K562 (cell line): ENCODE measurements at regions not wholly inside any gene's neighbourhood (a gene's known extent, or its start where the extent isn't known, plus 50 kb on each side); places are given as distances from the start of the nearest gene placed in this dataset.

Experiments used
- ATAC-seq: fragments of 200-7000 bp; cut with Tn5 transposase; 3 replicates; pipeline ENCODE4 v1.9.1; 2020; ENCODE audit warnings: moderate library complexity
- BruUV-seq: library from RNA; stranded (reverse); fragments of 400-500 nt; replicated peaks from 2 replicates; lab custom pipeline; 2021; lab: Mats Ljungman, UMichigan
- CTCF ChIA-PET: fragments of 300-600 bp; formaldehyde crosslinking; extraction: SDS; loops from one replicate; lab custom pipeline; 2021; ENCODE audit warnings: low intra/inter-chr PET ratio; lab: Yijun Ruan, JAX
- POLR2A ChIA-PET: fragments of 300-600, 350-650 bp; sonication (Branson Sonifier 250); formaldehyde crosslinking; extraction: SDS; loops from one replicate; lab custom pipeline; 2021; ENCODE audit warnings: antibody characterized with exemption, inconsistent platforms; lab: Yijun Ruan, JAX
- DNase-seq, 4 experiments: peaks; one replicate each; pipeline versions ENCODE4 v3.0.0 to v3.0.0-alpha.2; 2011 to 2018; ENCODE audit warnings: low spot score in 3 of 4, mixed read lengths in 3 of 4; ENCODE audit errors: extremely low read depth in 1 of 4
- FAIRE-seq: peaks from 2 replicates; lab custom pipeline; 2011; peaks lifted over from hg19 to GRCh38; lab: Jason Lieb, UNC
- H2AFZ ChIP-seq: 2 replicates; pipeline ENCODE4 v1.6.0; 2011; ENCODE audit warnings: low read depth, low read length, control low read depth, inconsistent platforms
- H3K27ac ChIP-seq: fragments of 200-600 bp; 3 replicates; pipeline ENCODE4 v1.8.0; 2011; ENCODE audit warnings: low read depth, mild to moderate bottlenecking, control low read depth, inconsistent platforms, low read length, moderate library complexity, mixed read lengths; ENCODE audit errors: extremely low read depth
- H3K27me3 ChIP-seq, 2 experiments: fragments of 300-600 bp in 1 of 2; 2 replicates in 1 of 2; 3 replicates in 1 of 2; pipeline versions ENCODE4 v1.6.0 to v1.8.0; 2011; ENCODE audit warnings: inconsistent platforms in 2 of 2, low read length in 2 of 2, mild to moderate bottlenecking in 1 of 2, mixed read lengths in 1 of 2, moderate library complexity in 1 of 2; ENCODE audit not compliant: control insufficient read depth in 2 of 2, insufficient read depth in 2 of 2
- H3K36me3 ChIP-seq: fragments of 300-600 bp; 3 replicates; pipeline ENCODE4 v1.8.0; 2011; ENCODE audit warnings: mild to moderate bottlenecking, low read length, inconsistent platforms; ENCODE audit not compliant: control insufficient read depth, insufficient read depth
- H3K4me1 ChIP-seq, 2 experiments: fragments of 200-600 bp in 1 of 2; replicated peaks in 1 of 2; 2 replicates in 1 of 2; 3 replicates in 1 of 2; pipeline versions ENCODE4 v1.5.1 to v1.8.0; 2011; ENCODE audit warnings: inconsistent platforms in 2 of 2, low read length in 2 of 2, mild to moderate bottlenecking in 1 of 2, mixed read lengths in 1 of 2, moderate library complexity in 1 of 2; ENCODE audit not compliant: control insufficient read depth in 2 of 2, insufficient read depth in 2 of 2
- H3K4me2 ChIP-seq: 2 replicates; pipeline ENCODE4 v1.6.1; 2011; ENCODE audit warnings: low read length, control low read depth, inconsistent platforms, mixed read lengths; ENCODE audit not compliant: insufficient read depth
- H3K4me3 ChIP-seq: fragments of 200-600 bp; sonication (generic), shearing (Covaris generic); 2 replicates; pipeline ENCODE4 v1.5.1; 2016; ENCODE audit warnings: control low read depth, inconsistent platforms
- H3K79me2 ChIP-seq: fragments of 200-600 bp; 3 replicates; pipeline ENCODE4 v1.8.0; 2011; ENCODE audit warnings: low read length, inconsistent platforms; ENCODE audit not compliant: control insufficient read depth, insufficient read depth
- H3K9ac ChIP-seq, 2 experiments: 2 replicates each; pipeline versions ENCODE4 v1.6.0 to v1.6.1; 2011; ENCODE audit warnings: low read depth in 2 of 2, low read length in 2 of 2, control low read depth in 1 of 2, inconsistent platforms in 1 of 2, mild to moderate bottlenecking in 1 of 2, mixed read lengths in 1 of 2; ENCODE audit not compliant: insufficient read depth in 1 of 2
- H3K9me1 ChIP-seq: one replicate; pipeline ENCODE4 v1.6.0; 2011; ENCODE audit warnings: inconsistent platforms, mild to moderate bottlenecking, low read length, moderate library complexity; ENCODE audit not compliant: control insufficient read depth, insufficient read depth
- H3K9me3 ChIP-seq: replicated peaks from 2 replicates; pipeline ENCODE4 v1.5.1; 2011; ENCODE audit warnings: low read depth, low read length, inconsistent platforms; ENCODE audit not compliant: control insufficient read depth, insufficient read depth
- H4K20me1 ChIP-seq: replicated peaks from 2 replicates; pipeline ENCODE4 v1.6.1; 2011; ENCODE audit warnings: low read length, inconsistent platforms, mixed read lengths; ENCODE audit not compliant: control insufficient read depth, insufficient read depth
- BACH1 ChIP-seq: fragments of 200-800 bp; sonication (Bioruptor generic); IDR thresholded peaks from 2 replicates; pipeline ENCODE4 v1.6.1; 2016; ENCODE audit warnings: missing genetic modification characterization, missing compliant biosample characterization
- DDX20 ChIP-seq: fragments of 450-650 bp; IDR thresholded peaks from 2 replicates; pipeline ENCODE4 v1.6.1; 2016; ENCODE audit warnings: missing genetic modification characterization, low read depth, mild to moderate bottlenecking, missing compliant biosample characterization, moderate library complexity
- GATAD2A ChIP-seq: fragments of 450-650 bp; IDR thresholded peaks from 2 replicates; pipeline ENCODE4 v1.6.1; 2017
- HMG20A ChIP-seq: fragments of 450-650 bp; formaldehyde crosslinking; conservative IDR thresholded peaks from 2 replicates; pipeline ENCODE4 v1.4.0; 2020; ENCODE audit warnings: mild to moderate bottlenecking, mixed read lengths
- NR2C1 ChIP-seq, 2 experiments: fragments of 450-650 bp; IDR thresholded peaks; 2 replicates each; pipeline ENCODE4 v1.6.1; 2017; ENCODE audit warnings: mild to moderate bottlenecking in 2 of 2, antibody characterized with exemption in 1 of 2, inconsistent platforms in 1 of 2, missing compliant biosample characterization in 1 of 2, missing genetic modification characterization in 1 of 2
- SIN3A ChIP-seq, 2 experiments: fragments of 150-350 bp in 1 of 2; IDR thresholded peaks; 2 replicates each; pipeline ENCODE4 v1.6.1; 2011 to 2016; ENCODE audit warnings: borderline replicate concordance in 2 of 2, low read depth in 2 of 2, low read length in 2 of 2, mild to moderate bottlenecking in 2 of 2, moderate library complexity in 2 of 2; ENCODE audit not compliant: control insufficient read depth in 1 of 2
- TRIM24 ChIP-seq, 2 experiments: fragments of 450-650 bp; IDR thresholded peaks; 2 replicates each; pipeline ENCODE4 v1.6.1; 2016
- ZNF184 ChIP-seq: sonication (generic); formaldehyde crosslinking; IDR thresholded peaks from 2 replicates; pipeline ENCODE4 v1.5.0; 2020; ENCODE audit warnings: missing genetic modification reagents
- ZNF197 ChIP-seq: fragments of 200-800 bp; sonication (Bioruptor generic); IDR thresholded peaks from 2 replicates; pipeline ENCODE4 v1.6.1; 2016; ENCODE audit warnings: low read depth, missing genetic modification characterization, missing compliant biosample characterization
- ZNF445 ChIP-seq: fragments of 250-450 bp; sonication (Bioruptor Pico); IDR thresholded peaks from 2 replicates; pipeline ENCODE4 v1.4.0; 2020; ENCODE audit warnings: low read depth, mild to moderate bottlenecking, moderate library complexity
- ZSCAN29 ChIP-seq: fragments of 450-650 bp; IDR thresholded peaks from 2 replicates; pipeline ENCODE4 v1.6.1; 2017
- WGBS: fragments of 100-300 bp; shearing (Covaris generic); methylation state at CpG from one replicate; pipeline ENCODE4 v1.1.6; 2016; ENCODE audit warnings: low coverage, mixed read lengths; ENCODE audit not compliant: insufficient coverage; ENCODE audit errors: missing lambda C conversion rate; 5-methylcytosine and 5-hydroxymethylcytosine counted together
- in situ Hi-C: fragments of 300-500 bp; cut with MboI; formaldehyde crosslinking; loops from 4 replicates; pipeline ENCODE4 v1.15.0; 2018; ENCODE audit warnings: inconsistent platforms, mixed read lengths
- intact Hi-C: fragments of 100-400 bp; cut with micrococcal nuclease; formaldehyde crosslinking; loops from 2 replicates; pipeline ENCODE4 v1.14.2; 2022
- TF ChIP-seq, protein P1 (sequence below): fragments of 250-450 bp; sonication (Bioruptor Pico); IDR thresholded peaks from 2 replicates; pipeline ENCODE4 v1.4.0; 2020; ENCODE audit warnings: mild to moderate bottlenecking, moderate library complexity, borderline replicate concordance
- TF ChIP-seq, protein P2 (sequence below): fragments of 250-450 bp; sonication (Bioruptor Pico); IDR thresholded peaks from 2 replicates; pipeline ENCODE4 v1.4.0; 2020; ENCODE audit warnings: mild to moderate bottlenecking, moderate library complexity

DNA sequence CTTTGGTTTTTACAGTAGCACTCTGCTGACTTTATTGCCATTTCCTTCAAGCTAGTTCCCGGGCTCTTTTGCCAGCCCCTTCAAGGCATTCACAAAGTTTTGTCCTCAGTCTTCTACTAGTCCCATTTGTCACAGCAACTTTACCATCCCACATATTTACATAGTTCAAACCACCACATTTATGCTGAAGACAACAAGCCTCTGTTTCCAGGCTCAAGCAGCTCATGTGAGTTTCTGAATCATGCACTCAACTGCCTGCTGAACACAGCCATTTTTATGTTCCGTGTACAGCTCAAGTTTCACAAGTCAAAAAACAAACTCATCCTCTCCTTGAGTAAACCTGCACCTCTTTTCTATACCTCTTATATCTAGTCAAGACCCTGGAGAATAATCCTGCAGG, 977.0 kb upstream of the SLC10A2 start:
- no TSS peak for BruUV-seq
- DNase-seq, result no peak
- in situ Hi-C loops, result no loop called here
- H3K4me3 ChIP-seq, result no peak overlapping the region
- H3K79me2 ChIP-seq, result no peaks in the 10 kb centered on the region
- TF ChIP-seq DDX20 (tag), result no peak
- TF ChIP-seq GATAD2A, result no peak
- no peak for TF ChIP-seq HMG20A (CRISPR knock-in tag)
- no peak for TF ChIP-seq BACH1 (tag)
- no peak for TF ChIP-seq ZNF445 (CRISPR knock-in tag)
- TF ChIP-seq, all 486 proteins: peak for 0
- WGBS, result 0% methylated on average over 2 of the region's 2 CpGs
- Histone ChIP-seq H2AFZ (no peak overlapping the region), H3K36me3 (no peaks in the 10 kb centered on the region), H3K9ac (no peak overlapping the region), H3K4me1 (no peaks in the 10 kb centered on the region), H3K27ac (no peak overlapping the region), H3K9me1 (no peaks in the 10 kb centered on the region), H3K9me3 (no peaks in the 10 kb centered on the region), H3K4me2 (no peak overlapping the region), H4K20me1 (no peaks in the 10 kb centered on the region), H3K27me3 (no peaks in the 10 kb centered on the region)
- FAIRE-seq (no peak), ATAC-seq (no peak)
- ChIA-PET POLR2A (no interaction called here), CTCF (no interaction called here)
- intact Hi-C loops, result no loop called here

DNA sequence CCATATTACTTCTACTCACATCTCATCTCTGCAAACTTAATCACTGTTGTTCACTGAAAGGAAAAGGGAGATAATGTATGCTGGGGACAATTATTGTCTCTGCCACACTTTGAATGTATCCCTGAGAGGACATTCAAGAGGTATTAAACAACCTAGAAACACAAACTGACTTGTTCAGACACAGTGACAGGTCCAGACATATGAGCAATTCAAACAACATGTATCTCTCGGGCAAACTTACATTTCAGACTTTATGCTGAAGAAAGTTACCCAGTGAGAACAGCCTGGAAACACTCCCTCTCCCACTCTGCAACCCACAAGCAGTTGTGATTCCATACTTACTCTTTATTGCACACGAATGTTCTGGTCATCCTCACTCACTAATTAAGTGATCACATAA, 968.7 kb upstream of the SLC10A2 start:
- no peaks in the 10 kb centered on the region for H3K36me3 ChIP-seq
- 0% methylated on average over 2 of the region's 2 CpGs for WGBS
- no peak overlapping the region for H3K4me2 ChIP-seq
- CTCF ChIA-PET, result no interaction called here
- TF ChIP-seq ZNF184, result no peak
- TF ChIP-seq ZSCAN29, result no peak
- TF ChIP-seq, protein P1, sequence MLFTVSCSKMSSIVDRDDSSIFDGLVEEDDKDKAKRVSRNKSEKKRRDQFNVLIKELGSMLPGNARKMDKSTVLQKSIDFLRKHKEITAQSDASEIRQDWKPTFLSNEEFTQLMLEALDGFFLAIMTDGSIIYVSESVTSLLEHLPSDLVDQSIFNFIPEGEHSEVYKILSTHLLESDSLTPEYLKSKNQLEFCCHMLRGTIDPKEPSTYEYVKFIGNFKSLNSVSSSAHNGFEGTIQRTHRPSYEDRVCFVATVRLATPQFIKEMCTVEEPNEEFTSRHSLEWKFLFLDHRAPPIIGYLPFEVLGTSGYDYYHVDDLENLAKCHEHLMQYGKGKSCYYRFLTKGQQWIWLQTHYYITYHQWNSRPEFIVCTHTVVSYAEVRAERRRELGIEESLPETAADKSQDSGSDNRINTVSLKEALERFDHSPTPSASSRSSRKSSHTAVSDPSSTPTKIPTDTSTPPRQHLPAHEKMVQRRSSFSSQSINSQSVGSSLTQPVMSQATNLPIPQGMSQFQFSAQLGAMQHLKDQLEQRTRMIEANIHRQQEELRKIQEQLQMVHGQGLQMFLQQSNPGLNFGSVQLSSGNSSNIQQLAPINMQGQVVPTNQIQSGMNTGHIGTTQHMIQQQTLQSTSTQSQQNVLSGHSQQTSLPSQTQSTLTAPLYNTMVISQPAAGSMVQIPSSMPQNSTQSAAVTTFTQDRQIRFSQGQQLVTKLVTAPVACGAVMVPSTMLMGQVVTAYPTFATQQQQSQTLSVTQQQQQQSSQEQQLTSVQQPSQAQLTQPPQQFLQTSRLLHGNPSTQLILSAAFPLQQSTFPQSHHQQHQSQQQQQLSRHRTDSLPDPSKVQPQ (CRISPR knock-in tag), result no peak
- no peak for TF ChIP-seq TRIM24 (IDR thresholded peaks at IDR 0.05)
- no peak for TF ChIP-seq NR2C1 (IDR thresholded peaks at IDR 0.05)
- no peak for TF ChIP-seq NR2C1 (tag; IDR thresholded peaks at IDR 0.05)
- no peak for TF ChIP-seq ZNF197 (CRISPR knock-in tag)
- TF ChIP-seq SIN3A (IDR thresholded peaks at IDR 0.05; ENCODE audit: borderline replicate concordance in 2 of 2, control insufficient read depth in 1 of 2, low read depth in 2 of 2, low read length in 2 of 2), result no peak
- TF ChIP-seq, protein P2, sequence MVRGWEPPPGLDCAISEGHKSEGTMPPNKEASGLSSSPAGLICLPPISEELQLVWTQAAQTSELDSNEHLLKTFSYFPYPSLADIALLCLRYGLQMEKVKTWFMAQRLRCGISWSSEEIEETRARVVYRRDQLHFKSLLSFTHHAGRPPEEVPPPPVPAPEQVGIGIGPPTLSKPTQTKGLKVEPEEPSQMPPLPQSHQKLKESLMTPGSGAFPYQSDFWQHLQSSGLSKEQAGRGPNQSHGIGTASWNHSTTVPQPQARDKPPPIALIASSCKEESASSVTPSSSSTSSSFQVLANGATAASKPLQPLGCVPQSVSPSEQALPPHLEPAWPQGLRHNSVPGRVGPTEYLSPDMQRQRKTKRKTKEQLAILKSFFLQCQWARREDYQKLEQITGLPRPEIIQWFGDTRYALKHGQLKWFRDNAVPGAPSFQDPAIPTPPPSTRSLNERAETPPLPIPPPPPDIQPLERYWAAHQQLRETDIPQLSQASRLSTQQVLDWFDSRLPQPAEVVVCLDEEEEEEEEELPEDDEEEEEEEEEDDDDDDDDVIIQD (CRISPR knock-in tag), result no peak
- no peaks in the 10 kb centered on the region for H3K9me1 ChIP-seq
- DNase-seq, result no peak
- H2AFZ ChIP-seq, result no peak overlapping the region
- POLR2A ChIA-PET, result no interaction called here
- no peak for FAIRE-seq
- no peaks in the 10 kb centered on the region for H4K20me1 ChIP-seq
- H3K79me2 ChIP-seq, result no peaks in the 10 kb centered on the region
- no peak for ATAC-seq
- no peak overlapping the region for H3K9ac ChIP-seq
- intact Hi-C loops, result no loop called here
- no peak overlapping the region for H3K4me3 ChIP-seq
- no peaks in the 10 kb centered on the region for H3K4me1 ChIP-seq
- no peaks in the 10 kb centered on the region; the same call in 1 of the 2 replicates for H3K9me3 ChIP-seq
- BruUV-seq, result no TSS peak
- H3K27ac ChIP-seq, result no peak overlapping the region
- in situ Hi-C loops, result no loop called here
- no peaks in the 10 kb centered on the region for H3K27me3 ChIP-seq
